HG02759 (cell line): ENCODE measurements at regions not wholly inside any gene's neighbourhood (a gene's known extent, or its start where the extent isn't known, plus 50 kb on each side); places are given as distances from the start of the nearest gene placed in this dataset.
A peak's percentile ranks its signal among the peaks of the same experiment; 100 is the strongest.

Experiments used
- ATAC-seq: cut with Tn5 transposase; IDR thresholded peaks from one replicate; pipeline ENCODE4 v1.9.1; 2021; ENCODE audit warnings: mild to moderate bottlenecking, moderate library complexity; ENCODE audit not compliant: unreplicated experiment

DNA sequence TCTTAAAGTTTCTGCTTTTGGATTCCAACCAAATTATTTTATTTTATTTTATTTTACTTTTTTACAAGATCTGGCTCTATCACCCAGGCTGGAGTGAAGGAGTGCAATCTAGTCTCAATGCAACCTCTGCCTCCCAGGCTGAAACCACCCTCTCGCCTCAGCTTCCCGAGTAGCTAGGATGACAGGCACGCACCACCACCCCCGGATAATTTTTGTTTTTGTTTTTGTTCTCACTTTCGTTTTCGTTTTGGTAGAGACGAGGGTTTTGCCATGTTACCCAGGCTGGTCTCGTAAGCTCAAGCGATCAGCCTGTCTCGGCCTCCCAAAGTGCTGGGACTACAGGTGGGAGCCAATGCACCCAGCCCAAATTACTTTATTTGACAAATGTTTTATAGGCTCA lies 219.8 kb downstream of the ETS1 start:
- ATAC-seq, result no peak

DNA sequence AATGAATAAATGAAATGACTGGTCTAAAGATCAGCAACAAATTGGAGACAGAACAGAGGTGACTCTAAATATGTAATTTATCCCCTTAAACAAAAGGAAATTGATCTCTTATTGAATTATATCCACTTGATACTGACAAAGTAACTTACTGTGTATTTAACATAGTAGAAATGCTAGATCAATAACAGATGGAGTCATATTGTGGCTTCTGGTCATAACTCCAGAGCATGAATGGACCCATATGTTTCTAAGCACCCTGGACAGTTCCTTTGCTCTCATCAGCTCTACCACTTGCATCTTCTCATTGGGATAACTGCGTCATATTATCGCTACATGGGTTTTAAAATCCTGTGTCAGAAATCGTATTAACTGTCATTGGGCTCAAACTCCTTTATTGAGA lies 222.3 kb downstream of the ETS1 start:
- ATAC-seq, result no peak

DNA sequence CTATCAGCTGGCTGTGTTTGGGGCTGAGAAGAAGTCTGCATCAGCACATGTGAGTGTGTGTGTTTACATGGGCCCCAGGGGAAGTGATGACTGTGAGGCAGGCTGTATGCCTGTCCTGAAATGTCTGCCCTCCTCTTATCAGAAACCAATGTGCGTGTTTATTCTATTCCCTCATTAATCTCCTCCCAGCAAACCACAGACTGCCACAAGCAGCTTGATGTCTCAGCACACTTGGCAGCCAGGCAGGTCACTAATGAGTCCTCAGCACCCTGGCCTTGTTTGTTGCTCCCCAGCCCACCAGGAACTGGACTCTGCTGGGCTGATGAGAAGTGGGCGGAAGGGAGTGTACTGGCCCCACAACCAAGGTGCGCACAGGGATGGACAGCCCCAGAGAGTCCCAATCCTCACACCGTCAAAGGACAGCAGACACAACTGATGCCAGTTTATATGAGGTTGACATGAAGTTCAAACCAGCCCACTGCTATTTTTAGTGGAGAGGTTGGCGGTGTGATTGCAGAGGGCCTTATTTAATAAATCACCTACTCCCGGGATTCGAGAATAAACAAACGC lies 225.8 kb downstream of the ETS1 start:
- no peak for ATAC-seq

DNA sequence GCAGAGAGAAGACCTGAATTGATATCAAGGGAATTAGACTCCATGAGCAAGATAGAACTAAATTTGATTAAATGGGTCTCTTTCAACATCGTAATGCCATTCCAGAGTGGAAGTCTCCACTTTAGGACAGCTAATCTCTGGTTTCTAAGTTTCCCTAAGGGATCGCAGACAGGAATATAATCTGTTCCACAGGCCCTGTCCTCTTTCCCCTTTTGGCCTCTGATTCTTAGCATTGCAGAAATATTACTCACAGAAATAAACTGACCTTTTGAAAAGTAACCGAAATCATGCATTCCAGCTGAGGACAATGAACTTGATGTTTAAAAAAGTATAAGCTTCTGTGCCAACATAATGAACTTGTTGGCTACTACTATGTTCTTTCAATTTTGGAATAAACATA lies 227.8 kb downstream of the ETS1 start:
- ATAC-seq, result no peak

DNA sequence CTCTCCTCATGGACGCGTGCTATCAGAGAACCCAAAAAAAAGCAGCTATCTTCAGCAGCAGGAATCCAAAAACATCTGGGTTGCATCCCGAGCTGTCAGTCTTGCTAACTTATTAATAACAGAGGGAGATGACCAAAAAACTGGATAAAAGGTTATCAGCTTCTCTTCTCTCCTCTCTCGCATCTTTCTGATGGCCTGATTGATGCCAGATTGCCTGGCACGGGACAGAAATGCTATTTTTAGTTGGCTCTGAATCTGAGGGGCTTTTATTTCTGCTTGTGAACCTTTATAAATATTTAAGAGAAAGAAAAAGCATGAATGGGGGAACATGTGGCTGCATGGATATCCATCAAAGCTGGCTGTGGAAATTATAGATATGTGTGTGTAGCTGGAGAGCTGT lies 230.3 kb downstream of the ETS1 start:
- ATAC-seq, result no peak

DNA sequence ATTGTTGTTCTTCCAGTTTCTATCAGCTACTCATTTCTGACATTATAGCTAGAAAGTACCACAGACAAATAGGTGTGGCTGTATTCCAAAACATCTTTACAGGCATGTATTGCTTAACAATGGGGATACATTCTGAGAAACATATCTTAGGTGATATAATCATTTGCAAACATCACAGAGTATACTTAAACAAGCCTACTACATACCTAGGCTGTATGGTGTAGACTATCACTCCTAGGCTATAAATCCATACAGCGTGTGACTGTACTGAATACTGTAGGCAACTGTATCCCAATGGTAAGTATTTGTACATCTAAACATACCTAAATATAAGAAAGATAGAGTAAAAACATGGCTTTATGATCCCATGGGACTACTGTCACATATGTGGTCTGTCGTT lies 231.8 kb downstream of the ETS1 start:
- no peak for ATAC-seq

DNA sequence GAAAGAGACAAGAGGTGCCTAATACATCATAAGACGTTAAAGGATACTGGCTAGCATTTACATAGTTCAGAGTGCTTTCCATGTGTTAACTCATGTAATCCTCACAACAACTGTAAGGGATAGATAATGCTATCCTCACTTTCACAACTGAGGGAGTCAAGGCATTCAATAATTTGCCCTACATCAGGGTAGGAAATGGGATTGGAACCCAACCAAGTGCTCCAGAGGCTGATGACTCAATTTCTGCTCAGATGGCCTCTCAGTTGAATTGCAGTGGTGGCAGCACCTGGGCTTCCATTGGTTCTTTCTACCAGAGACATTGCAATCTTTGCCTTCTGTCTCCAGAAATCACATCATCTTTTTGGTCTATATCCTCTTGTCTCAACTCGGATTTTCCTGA lies 232.9 kb downstream of the ETS1 start:
- ATAC-seq, result no peak

DNA sequence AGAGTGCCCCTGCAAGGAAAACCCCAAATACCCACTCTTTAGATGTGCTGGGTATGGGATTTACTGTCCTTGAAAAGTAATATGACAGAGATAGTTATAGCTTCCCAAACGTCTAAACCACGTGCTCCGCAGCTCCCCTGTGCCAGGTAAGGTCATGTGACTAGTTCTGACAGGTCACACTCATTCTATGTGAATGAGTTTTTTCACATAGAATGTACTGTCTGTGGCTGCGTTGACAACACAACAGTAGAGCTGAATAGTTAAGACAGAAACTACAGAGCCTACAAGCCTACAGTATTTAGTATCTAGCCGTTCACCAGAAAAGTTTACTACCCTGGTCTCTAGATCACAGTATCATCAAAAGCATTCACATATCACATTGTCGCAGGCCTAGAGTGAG lies 236.2 kb downstream of the ETS1 start:
- ATAC-seq, result no peak

DNA sequence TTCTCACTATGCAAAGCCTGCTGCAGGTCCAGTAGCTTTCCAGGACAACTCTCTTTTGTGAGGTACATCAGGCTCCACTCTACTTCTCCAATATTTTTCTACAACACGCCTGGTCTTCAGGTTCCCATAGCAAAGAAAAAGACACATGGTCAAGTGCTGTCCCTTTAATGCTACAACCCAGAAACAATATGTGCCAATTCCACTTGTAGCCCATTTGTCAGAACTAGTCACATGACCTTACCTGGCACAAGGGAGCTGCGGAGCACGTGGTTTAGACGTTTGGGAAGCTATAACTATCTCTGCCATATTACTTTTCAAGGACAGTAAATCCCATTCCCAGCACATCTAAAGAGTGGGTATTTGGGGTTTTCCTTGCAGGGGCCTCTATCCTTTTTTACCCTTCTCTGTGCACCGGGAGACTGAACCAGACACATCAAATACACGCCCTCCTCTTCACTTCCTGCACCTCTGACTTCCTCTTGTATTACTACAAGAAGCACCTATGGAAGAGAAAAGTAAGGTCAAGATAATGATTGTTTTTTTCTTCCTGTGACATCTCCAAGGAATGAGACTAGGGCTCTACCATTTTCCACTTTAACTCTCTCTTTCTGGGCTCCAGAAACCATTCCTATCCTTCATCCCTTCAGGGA lies 237.6 kb downstream of the ETS1 start:
- no peak for ATAC-seq

DNA sequence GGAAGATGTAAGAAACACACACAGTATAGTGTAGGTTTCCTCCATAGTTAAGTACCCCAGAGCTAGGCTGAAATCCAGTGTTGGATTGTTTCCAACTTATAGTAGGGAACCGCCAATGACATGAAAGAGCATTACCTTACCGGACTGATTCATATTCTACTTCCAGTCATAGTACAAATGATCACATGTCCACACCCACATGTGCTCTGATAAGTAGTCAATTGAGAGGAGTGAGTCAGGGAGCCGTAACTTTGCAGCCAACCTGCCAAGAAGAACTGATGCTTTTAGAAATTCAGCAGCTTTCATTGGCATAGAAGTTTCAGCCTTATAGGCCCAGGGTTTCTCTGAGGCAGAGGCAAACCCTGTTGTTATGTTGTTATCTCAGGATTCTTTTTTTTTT lies 240.6 kb downstream of the ETS1 start:
- ATAC-seq, result no peak

DNA sequence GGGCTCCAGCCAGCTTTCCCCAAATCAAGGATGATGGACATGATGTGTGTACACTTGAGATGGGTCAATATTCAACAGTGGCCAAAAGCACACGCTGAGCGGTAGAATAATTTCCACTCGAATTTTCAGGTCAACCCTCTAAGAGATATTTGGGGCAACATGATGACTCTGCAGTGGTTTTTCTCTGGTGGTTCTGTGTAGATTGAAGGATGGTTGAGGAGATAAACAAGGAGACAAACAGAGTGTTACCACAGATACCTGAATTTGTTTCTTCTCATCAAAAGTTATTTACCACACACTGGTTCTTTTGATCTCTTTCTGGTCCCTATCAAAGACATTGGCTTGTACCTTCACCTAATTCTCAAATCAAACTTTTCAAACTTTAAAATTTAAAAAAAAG lies 242.0 kb downstream of the ETS1 start:
- ATAC-seq, result no peak

DNA sequence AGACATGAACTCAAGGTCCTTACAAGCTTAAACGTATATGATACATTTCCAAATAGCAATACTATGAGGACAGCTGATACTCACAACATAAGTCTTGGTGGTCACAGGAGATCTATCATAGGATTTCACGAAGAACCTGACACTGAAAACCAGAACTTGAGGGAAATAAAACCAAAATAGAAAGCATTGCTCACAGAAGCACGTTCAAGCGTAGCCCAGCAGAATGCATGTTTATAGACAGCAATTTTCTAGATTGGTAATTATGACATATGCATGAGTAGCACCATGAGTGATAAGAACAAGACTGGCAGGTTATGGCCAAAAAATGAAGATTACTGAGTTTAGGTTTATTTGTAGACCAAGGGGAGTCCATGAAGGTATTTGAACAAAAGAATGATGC lies 243.5 kb downstream of the ETS1 start:
- no peak for ATAC-seq

DNA sequence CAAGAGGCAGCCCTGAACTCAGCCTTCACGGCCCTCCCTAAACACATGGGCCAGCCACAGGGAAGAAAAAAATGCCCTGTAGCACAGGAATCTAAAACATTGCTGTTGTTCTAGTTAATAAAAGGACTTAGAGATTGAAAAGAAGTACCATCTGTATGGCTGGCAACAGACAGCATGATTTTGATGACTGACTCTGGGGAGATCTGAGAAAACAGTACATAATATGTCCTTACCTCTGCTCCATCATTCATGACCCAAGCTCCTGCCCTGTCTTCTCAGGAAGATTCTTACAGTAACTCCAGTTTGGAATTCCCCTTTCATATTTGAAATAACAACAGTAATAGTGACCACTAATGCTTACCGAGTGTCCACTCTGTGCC lies 244.2 kb downstream of the ETS1 start:
- ATAC-seq, result peak; percentile 18

DNA sequence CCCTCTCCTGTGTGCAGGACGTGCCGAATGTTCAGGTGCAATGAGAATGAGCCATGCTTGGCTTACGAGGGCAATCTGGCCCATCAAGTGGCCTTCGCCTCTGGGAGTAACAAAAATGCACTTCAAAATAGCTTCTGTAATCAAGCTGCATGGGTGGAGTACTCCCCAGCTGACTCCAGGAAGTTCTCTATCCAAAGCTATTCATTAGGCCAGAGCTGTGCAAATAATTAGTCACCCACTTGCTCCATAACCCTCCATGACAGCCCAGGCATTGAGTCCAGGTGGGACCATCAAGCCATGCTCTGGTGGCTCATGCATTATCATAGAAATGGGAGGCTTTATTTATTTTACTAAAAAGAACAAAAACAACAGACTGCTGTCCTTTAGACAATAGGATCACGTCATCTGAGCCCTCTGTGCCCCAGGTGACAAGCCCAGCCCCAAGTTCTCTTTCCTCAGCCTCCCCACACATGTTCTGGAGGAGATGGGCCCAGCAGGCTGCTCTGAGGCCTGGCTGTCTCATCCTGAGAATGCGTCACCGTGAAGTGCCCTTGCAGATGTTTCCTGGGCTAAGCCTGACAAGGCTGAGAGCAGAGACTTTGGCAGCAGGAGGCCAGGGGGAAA lies 244.7 kb downstream of the ETS1 start:
- ATAC-seq, result peak; percentile 88

DNA sequence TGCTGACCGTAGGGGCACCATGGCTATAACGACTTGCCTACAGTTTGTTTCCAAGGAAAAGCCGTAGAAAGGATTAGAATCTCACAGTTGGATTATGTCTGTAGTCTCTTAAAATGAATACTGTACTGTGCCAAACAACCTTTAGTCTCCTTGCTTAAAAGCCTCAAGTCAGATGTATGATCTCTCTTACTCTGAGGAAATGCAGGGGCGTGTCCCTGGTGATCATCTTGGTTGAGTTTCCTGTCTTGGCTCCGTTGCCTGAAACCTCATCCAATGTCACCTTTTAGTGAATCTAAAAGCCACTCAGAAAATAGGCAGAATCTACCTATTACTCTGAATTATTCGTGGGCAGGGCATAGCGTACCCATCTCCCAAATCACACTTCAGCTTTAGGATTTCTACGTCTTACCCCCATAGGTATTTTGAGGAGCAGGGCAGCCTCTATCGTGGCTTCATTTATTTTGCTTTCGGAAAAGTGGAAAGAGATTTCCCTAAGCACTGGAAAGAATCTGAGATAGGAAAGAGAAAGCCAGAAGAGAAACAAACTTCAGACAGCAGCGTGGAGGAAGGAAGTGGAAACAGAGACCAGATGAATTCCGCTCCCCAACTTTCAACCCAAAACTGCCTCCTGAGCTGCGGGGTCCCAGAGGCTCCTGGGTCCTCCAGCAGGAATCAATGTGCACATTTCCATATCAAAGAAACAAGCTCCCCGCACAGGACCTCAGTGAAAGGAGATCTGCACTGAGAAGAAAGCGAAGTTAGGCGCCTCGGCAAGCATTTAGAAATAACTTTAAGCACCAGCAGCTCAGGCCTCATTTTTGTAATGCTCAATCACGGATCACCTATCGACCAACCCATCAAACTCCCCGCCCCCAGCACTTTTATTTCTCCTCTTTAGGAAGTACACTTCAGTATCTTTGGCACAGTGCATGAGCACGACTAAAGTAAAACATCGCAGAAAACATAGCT lies 245.8 kb downstream of the ETS1 start:
- ATAC-seq, result no peak

DNA sequence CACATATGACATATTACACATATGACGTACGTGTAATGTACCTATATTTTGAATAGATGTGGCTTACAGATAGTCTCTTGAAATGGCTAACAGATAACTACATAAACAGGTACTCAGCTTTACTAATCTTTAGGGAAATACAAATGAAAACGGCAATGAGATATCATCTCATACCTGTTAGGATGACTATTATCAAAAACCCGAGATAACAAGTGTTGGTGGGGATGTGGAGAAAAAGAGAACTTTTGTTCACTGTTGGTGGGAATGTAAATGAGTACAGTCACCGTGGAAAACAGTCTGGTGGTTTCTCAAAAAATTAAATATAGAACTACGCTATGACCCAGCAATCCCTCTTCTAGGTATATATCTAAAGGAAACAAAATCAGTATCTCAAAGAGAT lies 247.6 kb downstream of the ETS1 start:
- no peak for ATAC-seq

DNA sequence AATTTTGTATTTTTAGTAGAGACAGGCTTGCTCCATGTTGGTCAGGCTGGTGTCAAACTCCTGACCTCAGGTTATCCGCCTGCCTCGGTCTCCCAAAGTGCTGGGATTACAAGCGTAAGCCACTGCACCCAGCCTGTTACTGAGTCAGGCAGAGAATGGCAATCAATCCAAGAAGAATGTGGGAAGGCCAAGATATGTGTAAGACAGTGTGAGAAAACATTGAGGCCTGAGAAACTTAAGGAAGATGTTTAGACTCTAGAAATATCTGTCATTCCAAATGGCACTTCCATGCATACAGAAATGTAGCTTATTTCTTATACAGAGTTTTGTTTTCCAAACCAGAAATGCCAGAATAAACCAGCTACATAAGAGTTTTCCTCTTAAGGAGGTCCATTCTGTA lies 248.5 kb downstream of the ETS1 start:
- ATAC-seq, result no peak

DNA sequence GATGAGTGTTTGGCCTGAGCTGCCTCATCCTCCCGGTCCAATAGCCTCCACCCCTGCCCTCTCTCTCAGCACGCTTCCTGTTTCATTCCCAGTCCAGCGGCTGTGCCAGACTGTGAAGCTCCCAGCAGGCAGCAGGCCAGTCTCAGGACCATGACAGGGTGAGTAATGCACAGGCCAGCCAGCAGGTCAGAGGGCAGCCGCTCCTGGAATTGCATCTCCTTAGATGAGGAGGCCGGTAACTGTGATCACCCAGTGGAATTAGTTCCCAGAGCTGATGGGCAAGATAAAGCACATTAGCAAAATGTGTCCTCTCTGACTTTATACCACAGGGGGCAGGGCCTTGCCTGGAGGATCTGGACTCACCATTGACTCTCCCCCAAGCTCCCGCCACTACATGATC lies 251.2 kb downstream of the ETS1 start:
- no peak for ATAC-seq

DNA sequence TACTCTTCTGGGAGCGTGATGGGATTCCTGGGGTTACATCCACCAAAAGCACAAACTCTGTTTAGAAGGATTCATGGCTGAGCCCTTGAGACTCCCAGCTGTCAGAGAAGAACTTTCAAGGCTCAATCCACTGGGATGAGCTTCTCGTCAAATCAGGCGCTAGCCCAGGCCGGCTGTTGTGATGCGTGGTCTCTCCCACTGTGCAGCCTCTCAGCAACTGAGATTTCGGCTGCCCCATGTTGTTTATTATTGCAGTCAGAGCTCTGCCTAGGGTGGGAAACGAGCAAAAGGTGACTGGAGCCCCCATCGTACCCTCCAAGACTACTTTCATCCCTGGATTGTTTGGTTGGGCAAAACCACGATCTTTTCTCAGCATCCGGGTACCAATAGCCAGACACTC lies 251.6 kb downstream of the ETS1 start:
- ATAC-seq, result no peak

DNA sequence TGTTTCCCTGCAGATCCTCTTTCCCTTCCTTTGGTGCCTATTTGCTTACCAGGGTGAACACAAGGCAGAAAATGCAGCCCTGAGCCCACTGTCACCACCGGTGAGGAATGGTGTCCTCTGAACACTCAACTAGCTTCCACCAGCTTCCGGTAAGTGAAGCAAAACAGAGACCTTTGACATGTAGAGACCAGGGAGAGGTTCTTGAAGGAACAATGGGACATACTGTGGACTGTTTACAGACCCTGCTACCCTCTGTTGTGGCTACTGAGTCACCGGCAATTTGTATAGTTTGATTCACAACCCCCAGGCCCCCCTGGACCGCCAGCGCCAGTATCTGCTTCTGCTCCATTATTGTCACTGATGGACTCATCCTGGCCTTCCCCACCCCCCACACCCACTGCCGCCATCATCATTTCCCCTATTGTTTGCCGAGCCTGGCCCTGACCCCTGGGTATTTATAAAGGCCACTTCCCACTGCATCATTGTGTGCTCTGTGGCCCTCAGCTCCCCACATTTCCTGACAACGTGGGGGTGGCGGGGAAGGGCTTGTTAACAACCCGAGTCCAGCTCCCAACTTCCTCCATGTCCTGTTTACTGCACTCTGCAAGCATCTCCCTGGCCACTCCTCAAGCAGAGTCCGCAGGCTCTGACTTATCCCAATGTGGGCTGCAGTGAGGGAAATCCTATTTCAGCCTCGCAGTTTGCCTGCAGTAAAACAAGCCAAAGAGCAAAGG lies 252.9 kb downstream of the ETS1 start:
- ATAC-seq, result no peak

DNA sequence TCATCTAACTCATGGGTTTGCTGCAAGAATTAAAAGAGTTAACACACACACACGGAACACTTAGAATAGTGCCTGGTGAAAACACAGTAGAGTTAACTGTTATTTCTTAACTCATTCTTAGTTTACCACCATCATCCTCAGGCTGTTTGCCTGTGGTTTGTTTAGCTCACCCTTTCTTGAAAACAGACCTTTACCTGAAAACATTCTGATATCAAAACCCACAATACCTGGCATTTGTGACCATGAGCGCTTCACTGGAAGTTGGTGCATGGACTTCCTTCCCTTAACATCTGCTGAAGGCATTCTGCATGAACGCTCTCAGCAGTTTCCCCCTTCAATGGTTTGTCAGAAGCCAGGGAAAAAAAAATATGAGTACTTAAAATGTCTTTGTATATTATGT lies 256.0 kb downstream of the ETS1 start:
- no peak for ATAC-seq
